HAP-1 (cell line): ENCODE measurements at regions not wholly inside any gene's neighbourhood (a gene's known extent, or its start where the extent isn't known, plus 50 kb on each side); places are given as distances from the start of the nearest gene placed in this dataset.
A peak's percentile ranks its signal among the peaks of the same experiment; 100 is the strongest.

Experiments used
- DNase-seq, 2 experiments: peaks; one replicate each; pipeline ENCODE4 v3.0.0-alpha.2; 2016 to 2020; ENCODE audit warnings: low spot score in 2 of 2
- H3K27me3 ChIP-seq: fragments of 250-450 bp; sonication (Bioruptor Pico); 2 replicates; pipeline ENCODE4 v1.5.1; 2020; ENCODE audit warnings: low read depth, mild to moderate bottlenecking, moderate library complexity
- H3K36me3 ChIP-seq: fragments of 250-450 bp; sonication (Bioruptor Pico); replicated peaks from 2 replicates; pipeline ENCODE4 v1.5.1; 2020; ENCODE audit warnings: mild to moderate bottlenecking
- H3K4me1 ChIP-seq: fragments of 250-450 bp; sonication (Bioruptor Pico); 2 replicates; pipeline ENCODE4 v1.5.1; 2020; ENCODE audit warnings: mild to moderate bottlenecking
- H3K4me3 ChIP-seq: fragments of 250-450 bp; sonication (Bioruptor Pico); 2 replicates; pipeline ENCODE4 v1.5.1; 2020; ENCODE audit warnings: mild to moderate bottlenecking, moderate library complexity
- H3K9me3 ChIP-seq: fragments of 250-450 bp; sonication (Bioruptor Pico); 2 replicates; pipeline ENCODE4 v1.5.1; 2020; ENCODE audit warnings: mild to moderate bottlenecking, moderate library complexity
- in situ Hi-C: fragments of 300-500 bp; cut with MboI; formaldehyde crosslinking; loops from 3 replicates; pipeline ENCODE4 v1.14.3; 2020; ENCODE audit warnings: low sequenced_read_pairs, inconsistent platforms, mixed read lengths

GRCh38 chr12:81859521-81859920, 100.4 kb upstream of the PPFIA2 start:
- peak in 1 of 2 experiments; percentile 45 for DNase-seq

GRCh38 chr12:81843599-81843998, 84.4 kb upstream of the PPFIA2 start:
- Histone ChIP-seq H3K9me3 (no peaks in the 10 kb centered on the region; the same call in 1 of the 2 replicates), H3K36me3 (no peaks in the 10 kb centered on the region), H3K4me1 (no peaks in the 10 kb centered on the region; the same call in 1 of the 2 replicates), H3K4me3 (no peak overlapping the region), H3K27me3 (no peaks in the 10 kb centered on the region)
- in situ Hi-C loops = no loop called here
- no peak for DNase-seq

More at GRCh38 chr12:81859521-81859920, 100.4 kb upstream of the PPFIA2 start:
- peaks cover 23% of the 10 kb centered on the region for H3K4me1 ChIP-seq
- H3K36me3 ChIP-seq = no peaks in the 10 kb centered on the region
- H3K27me3 ChIP-seq = no peaks in the 10 kb centered on the region
- in situ Hi-C loops = no loop called here
- H3K9me3 ChIP-seq = no peaks in the 10 kb centered on the region
- H3K4me3 ChIP-seq = no peak overlapping the region

GRCh38 chr12:81835783-81836182, 76.6 kb upstream of the PPFIA2 start:
- Histone ChIP-seq H3K4me1 (no peaks in the 10 kb centered on the region), H3K4me3 (no peak overlapping the region), H3K9me3 (no peaks in the 10 kb centered on the region), H3K27me3 (no peaks in the 10 kb centered on the region), H3K36me3 (no peaks in the 10 kb centered on the region)
- DNase-seq = no peak
- in situ Hi-C loops = no loop called here

- Histone ChIP-seq H3K4me3 (no peak overlapping the region), H3K4me1 (peaks cover 2% of the 10 kb centered on the region; the same call in 1 of the 2 replicates), H3K27me3 (no peaks in the 10 kb centered on the region), H3K36me3 (no peaks in the 10 kb centered on the region; the same call in 1 of the 2 replicates), H3K9me3 (no peaks in the 10 kb centered on the region)
- no peak for DNase-seq
- in situ Hi-C loops = no loop called here
These were observed 61.0 kb upstream of the PPFIA2 start for GRCh38 chr12:81819991-81820633.

GRCh38 chr12:81815611-81816010, 56.5 kb upstream of the PPFIA2 start:
- peaks cover 2% of the 10 kb centered on the region; the same call in 1 of the 2 replicates for H3K4me1 ChIP-seq
- no peak overlapping the region for H3K4me3 ChIP-seq
- H3K36me3 ChIP-seq = no peaks in the 10 kb centered on the region; the same call in 1 of the 2 replicates
- in situ Hi-C loops = no loop called here
- H3K9me3 ChIP-seq = no peaks in the 10 kb centered on the region
- no peaks in the 10 kb centered on the region for H3K27me3 ChIP-seq
- DNase-seq = no peak

GRCh38 chr12:81811778-81812125, 52.6 kb upstream of the PPFIA2 start:
- Histone ChIP-seq H3K4me1 (peaks cover 2% of the 10 kb centered on the region; the same call in 1 of the 2 replicates), H3K4me3 (no peak overlapping the region), H3K9me3 (no peaks in the 10 kb centered on the region), H3K36me3 (no peaks in the 10 kb centered on the region; the same call in 1 of the 2 replicates), H3K27me3 (no peaks in the 10 kb centered on the region)
- in situ Hi-C loops = no loop called here
- DNase-seq = no peak

- Histone ChIP-seq H3K4me3 (no peak overlapping the region), H3K36me3 (no peaks in the 10 kb centered on the region), H3K4me1 (peaks cover 2% of the 10 kb centered on the region; the same call in 1 of the 2 replicates), H3K9me3 (no peaks in the 10 kb centered on the region), H3K27me3 (no peaks in the 10 kb centered on the region)
- in situ Hi-C loops = no loop called here
- no peak for DNase-seq
These were observed 52.1 kb upstream of the PPFIA2 start for GRCh38 chr12:81811061-81811777.

GRCh38 chr12:81809829-81810595, 50.9 kb upstream of the PPFIA2 start:
- Histone ChIP-seq H3K36me3 (no peaks in the 10 kb centered on the region), H3K9me3 (no peaks in the 10 kb centered on the region), H3K4me3 (no peak overlapping the region), H3K4me1 (peaks cover 2% of the 10 kb centered on the region; the same call in 1 of the 2 replicates), H3K27me3 (no peaks in the 10 kb centered on the region)
- in situ Hi-C loops = no loop called here
- no peak for DNase-seq

GRCh38 chr12:81809113-81809777, 50.1 kb upstream of the PPFIA2 start:
- no peaks in the 10 kb centered on the region for H3K36me3 ChIP-seq
- no peak for DNase-seq
- no peaks in the 10 kb centered on the region for H3K27me3 ChIP-seq
- in situ Hi-C loops = no loop called here
- no peaks in the 10 kb centered on the region for H3K9me3 ChIP-seq
- peaks cover 2% of the 10 kb centered on the region; the same call in 1 of the 2 replicates for H3K4me1 ChIP-seq
- H3K4me3 ChIP-seq = no peak overlapping the region
